GM19238 (cell line): ENCODE measurements at regions not wholly inside any gene's neighbourhood (a gene's known extent, or its start where the extent isn't known, plus 50 kb on each side); places are given as distances from the start of the nearest gene placed in this dataset.

Source experiments
- DNase-seq: peaks from one replicate; pipeline ENCODE4 v3.0.0; 2011; ENCODE audit warnings: low spot score; ENCODE audit not compliant: insufficient read length

- DNase-seq: no peak
Observed at GRCh38 chr1:29893806-29894205, 657.5 kb downstream of the PTPRU start.

DNA sequence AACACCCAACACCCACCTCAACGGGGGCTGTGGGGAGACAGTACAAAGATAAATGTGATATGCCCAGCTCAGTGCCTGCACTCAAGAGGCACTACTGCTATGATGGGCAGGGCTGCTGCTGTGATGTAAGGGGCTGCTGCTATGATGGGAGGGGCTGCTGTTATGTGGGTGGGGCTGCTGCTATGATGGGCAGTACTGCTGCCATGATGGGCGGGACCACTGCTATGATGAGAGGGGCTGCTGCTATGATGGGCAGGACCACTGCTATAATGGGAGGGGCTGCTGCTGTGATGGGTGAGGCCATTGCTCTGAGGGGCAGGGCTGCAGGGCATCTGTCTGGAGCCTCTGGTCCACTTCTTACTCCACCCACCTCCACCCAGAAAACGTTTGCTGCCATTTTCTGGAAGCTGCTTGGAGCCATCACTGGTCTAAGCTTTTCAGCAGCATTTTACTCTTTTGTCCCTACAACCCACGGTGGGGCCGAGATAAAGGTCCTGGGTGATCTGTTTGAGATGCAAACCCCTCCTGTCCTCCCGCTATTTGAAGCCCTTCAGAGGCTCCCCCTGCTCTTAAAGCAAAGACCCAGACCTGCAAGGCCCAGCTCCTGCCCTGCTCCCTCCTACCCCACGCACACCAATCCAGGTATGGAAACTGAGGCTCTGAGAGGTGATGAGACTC, 656.9 kb downstream of the PTPRU start:
- DNase-seq: no peak

- no peak for DNase-seq
Observed at GRCh38 chr1:29892247-29892646, 655.9 kb downstream of the PTPRU start.

- DNase-seq: no peak
Observed at GRCh38 chr1:29890201-29890959, 654.1 kb downstream of the PTPRU start.

- no peak for DNase-seq
Observed at GRCh38 chr1:29889776-29890175, 653.5 kb downstream of the PTPRU start.

DNA sequence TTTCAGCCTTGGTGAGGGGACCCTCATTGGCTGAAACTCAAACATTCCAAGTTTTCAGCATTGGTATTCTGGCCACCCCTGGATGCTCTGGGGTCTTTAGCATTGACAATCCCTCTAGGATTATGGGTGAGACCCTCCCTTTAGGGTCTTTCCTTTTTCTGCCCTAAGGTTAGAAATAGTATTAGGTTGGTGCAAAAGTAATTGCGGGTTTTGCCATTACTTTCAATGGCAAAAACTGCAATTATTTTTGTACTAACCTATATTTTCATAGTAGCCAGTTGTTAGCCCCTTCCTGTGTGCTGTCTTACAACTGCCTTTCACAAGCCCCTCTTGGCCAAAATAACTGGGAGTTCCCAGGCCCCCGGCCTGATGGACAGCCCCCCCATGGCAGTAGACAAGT, 648.4 kb downstream of the PTPRU start:
- no peak for DNase-seq

DNA sequence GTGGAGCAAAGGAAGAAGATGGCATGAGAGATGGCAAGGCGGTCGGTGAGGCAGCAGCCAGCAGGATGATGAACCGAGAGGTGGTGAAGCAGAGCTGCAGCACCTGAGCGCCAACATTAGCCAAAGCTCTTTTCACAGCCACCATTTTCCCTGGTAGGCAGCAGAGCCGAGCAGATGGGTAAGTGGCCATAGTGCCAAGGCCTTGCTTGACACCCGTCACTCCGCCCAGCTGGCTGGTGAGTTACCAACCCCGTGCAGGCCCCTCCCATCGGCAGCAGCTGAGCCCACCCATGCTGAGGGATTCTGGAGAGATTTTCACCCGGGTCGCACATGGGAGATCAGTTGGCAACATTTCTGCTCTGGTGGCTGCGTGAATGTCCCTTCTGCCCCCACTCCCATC, 647.7 kb downstream of the PTPRU start:
- no peak for DNase-seq

GRCh38 chr1:29883411-29883832, 647.1 kb downstream of the PTPRU start:
- DNase-seq: no peak

DNA sequence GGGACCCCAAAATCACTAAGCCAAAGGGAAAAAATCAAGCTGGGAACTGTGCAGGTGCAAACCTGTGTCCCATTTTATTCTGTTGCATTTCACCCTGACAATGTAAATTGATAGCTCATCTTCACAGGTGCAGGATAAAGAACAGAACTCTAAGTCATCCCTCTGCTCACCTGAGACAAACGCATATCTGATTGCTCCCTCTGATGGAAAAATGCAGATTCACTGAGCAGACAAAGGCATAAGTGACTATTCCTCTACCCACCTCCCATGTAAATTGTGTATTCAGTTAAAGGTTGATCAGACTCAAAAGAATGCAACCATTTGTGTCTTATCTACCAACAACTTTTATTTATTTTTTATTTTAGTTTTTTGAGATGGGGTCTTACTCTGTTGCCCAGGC, 644.2 kb downstream of the PTPRU start:
- DNase-seq: no peak

DNA sequence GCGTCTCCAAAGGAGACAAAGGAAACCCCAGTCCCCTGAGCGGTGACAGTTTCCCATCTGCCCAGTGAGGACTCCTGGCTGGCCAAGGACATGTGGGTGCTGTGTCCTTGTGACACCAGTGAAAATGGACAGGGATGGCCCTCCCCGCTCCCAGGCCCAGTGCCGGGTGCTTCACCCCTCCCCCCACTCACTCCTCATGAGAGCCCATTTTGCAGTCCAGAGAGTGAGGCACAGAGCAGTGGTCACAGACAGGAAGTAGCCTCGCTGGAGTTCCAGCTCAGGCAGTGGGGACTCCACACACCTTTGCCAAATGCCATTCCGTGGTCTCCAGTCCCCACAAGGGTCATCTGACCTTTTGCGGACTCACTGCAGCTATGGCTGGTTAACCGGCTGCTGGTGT, 642.9 kb downstream of the PTPRU start:
- DNase-seq: no peak

DNA sequence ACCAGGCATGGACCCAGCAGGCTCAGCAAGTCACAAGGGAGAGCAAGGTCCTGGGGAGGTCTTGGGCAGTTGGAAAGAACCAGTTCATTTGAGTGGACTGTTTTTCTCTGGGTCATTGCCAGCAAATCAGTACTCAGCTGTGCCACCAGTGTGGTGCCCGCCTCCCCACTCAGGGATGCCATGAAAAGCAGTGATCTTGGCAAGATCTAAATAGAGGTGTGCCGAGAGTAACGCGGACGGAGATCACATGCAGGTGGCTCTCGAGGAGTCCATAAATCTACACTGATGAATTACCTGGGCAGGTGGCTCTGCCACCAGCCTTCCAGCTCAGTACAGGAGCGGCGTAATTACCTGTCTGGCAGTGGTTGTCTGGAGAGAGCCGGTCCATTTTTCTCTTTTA, 642.2 kb downstream of the PTPRU start:
- DNase-seq: no peak

GRCh38 chr1:29876902-29877301, 640.6 kb downstream of the PTPRU start:
- DNase-seq: no peak

- no peak for DNase-seq
Observed at GRCh38 chr1:29876441-29876840, 640.1 kb downstream of the PTPRU start.

- no peak for DNase-seq
Observed at GRCh38 chr1:29875557-29876028, 639.3 kb downstream of the PTPRU start.

DNA sequence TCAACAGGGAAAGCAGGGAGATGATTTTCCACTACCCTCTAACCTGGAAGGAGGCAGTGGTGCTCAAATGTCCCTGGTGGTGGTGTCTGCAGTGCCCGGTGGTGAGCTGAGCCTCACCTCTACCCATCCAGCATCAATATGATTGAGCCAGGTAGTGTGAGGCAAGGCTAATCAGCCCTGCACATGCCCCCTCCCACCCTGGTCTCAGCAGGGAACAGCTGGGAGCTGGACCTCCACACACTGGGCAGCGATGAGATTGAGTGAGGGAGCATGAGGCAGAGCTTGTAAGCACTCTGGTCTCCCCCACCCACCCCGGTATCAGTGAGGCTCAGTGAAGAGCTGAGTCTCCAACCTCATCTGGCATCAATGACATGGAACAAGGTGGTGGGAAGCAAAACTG, 634.3 kb downstream of the PTPRU start:
- no peak for DNase-seq

GRCh38 chr1:29869802-29870201, 633.5 kb downstream of the PTPRU start:
- no peak for DNase-seq

DNA sequence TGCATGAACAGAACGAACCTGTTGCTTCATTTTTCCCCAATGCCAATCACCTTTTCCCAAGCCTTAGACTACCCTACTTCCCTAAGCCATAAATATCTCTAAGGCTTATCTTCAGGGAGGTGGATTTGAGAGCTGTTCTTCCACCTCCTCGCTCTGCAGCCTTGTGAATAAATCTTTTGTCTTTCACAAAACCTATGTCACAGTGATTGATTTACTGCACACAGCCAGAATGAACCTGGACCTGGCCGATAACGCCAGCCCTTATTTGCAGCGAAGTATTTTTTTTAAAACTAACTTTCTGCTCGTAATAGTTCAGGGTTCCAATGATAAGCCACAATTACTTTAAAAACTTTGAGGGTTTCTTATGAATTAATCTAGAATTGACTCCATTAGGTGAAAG, 632.6 kb downstream of the PTPRU start:
- no peak for DNase-seq

GRCh38 chr1:29868096-29868495, 631.8 kb downstream of the PTPRU start:
- DNase-seq: no peak

GRCh38 chr1:29865051-29865450, 628.7 kb downstream of the PTPRU start:
- no peak for DNase-seq

- DNase-seq: no peak
Observed at GRCh38 chr1:29864431-29865022, 628.2 kb downstream of the PTPRU start.

DNA sequence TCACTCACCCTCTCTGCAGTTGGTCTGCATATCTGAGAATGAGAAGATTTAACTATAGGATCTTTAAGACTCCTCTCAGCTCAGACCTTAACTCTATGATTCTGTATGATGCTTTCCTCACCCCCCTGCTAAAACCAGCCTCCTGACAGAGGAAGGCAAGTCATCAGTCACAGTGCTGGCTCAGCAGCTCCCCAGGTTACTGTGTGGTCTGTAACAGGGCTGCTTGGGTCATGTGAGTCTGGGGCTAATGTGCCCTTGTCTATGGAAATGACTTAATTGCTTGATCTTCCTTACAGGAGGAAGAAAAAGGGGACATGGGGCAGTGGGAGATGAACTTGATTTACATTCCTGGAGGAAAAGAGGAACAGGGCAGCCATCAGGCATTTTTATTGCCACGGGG, 625.6 kb downstream of the PTPRU start:
- no peak for DNase-seq

GRCh38 chr1:29861446-29861845, 625.1 kb downstream of the PTPRU start:
- no peak for DNase-seq

DNA sequence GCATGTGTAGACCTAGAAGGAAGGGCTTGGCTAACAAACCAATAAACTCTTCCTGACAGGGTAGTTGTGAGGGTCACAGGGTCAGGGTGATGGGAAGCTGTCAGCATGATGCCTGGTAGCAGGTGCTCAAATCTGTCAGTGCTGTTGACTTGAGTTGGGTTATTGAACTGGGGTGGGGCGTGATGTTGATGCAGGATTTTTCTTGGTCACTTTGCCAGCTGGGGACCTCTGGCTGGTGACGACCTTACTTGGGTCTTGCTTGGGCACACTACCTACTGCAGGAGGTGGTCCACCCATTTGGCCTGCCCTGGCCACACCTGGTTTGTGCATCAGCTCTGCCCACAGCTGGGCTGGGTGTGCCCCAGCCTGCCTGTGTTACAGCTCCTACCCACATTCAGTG, 624.4 kb downstream of the PTPRU start:
- no peak for DNase-seq
